OCI-LY7 (cell line): ENCODE measurements at regions not wholly inside any gene's neighbourhood (a gene's known extent, or its start where the extent isn't known, plus 50 kb on each side); places are given as distances from the start of the nearest gene placed in this dataset.

Experiments used
- BruUV-seq: library from RNA; stranded (reverse); fragments of 400-500 nt; replicated peaks from 2 replicates; lab custom pipeline; 2021; lab: Mats Ljungman, UMichigan
- CTCF ChIA-PET: fragments of 300-600 bp; sonication (Branson Sonifier 250); formaldehyde crosslinking; loops from one replicate; lab custom pipeline; 2022; ENCODE audit warnings: antibody characterized with exemption; ENCODE audit not compliant: unreplicated experiment; lab: Charles Lee
- POLR2A ChIA-PET: fragments of 300-600 bp; sonication (Branson Sonifier 250); formaldehyde crosslinking; loops from one replicate; lab custom pipeline; 2022; ENCODE audit warnings: antibody characterized with exemption; lab: Charles Lee
- DNase-seq: peaks from one replicate; pipeline ENCODE4 v3.0.0-alpha.2; 2015; ENCODE audit warnings: low spot score
- H2AFZ ChIP-seq: fragments of 200-600 bp; sonication (generic), shearing (Covaris generic); 2 replicates; pipeline ENCODE4 v1.6.1; 2014; ENCODE audit warnings: mild to moderate bottlenecking, antibody characterized with exemption, low read length, moderate library complexity
- H3K27ac ChIP-seq: fragments of 200-600 bp; sonication (generic); 2 replicates; pipeline ENCODE4 v1.5.1; 2014; ENCODE audit warnings: mixed run types, low read depth, mild to moderate bottlenecking, moderate library complexity, low read length, inconsistent platforms; ENCODE audit not compliant: poor library complexity, severe bottlenecking
- H3K36me3 ChIP-seq: fragments of 200-600 bp; sonication (generic); 2 replicates; pipeline ENCODE4 v1.6.1; 2014; ENCODE audit warnings: mild to moderate bottlenecking, antibody characterized with exemption, low read length, moderate library complexity, mixed read lengths; ENCODE audit not compliant: insufficient read depth
- H3K4me1 ChIP-seq: fragments of 200-600 bp; sonication (generic); 2 replicates; pipeline ENCODE4 v1.5.1; 2014; ENCODE audit warnings: mild to moderate bottlenecking, low read length; ENCODE audit not compliant: insufficient read depth, poor library complexity, severe bottlenecking
- H3K4me2 ChIP-seq: fragments of 200-600 bp; sonication (generic); 2 replicates; pipeline ENCODE4 v1.6.1; 2014; ENCODE audit warnings: mild to moderate bottlenecking, low read length
- H3K4me3 ChIP-seq: fragments of 200-600 bp; sonication (generic); 2 replicates; pipeline ENCODE4 v1.5.1; 2014; ENCODE audit warnings: mild to moderate bottlenecking, low read depth, low read length; ENCODE audit not compliant: poor library complexity, severe bottlenecking
- H3K79me2 ChIP-seq: fragments of 200-600 bp; sonication (generic); 2 replicates; pipeline ENCODE4 v1.6.1; 2016; ENCODE audit warnings: low read depth, mild to moderate bottlenecking, low read length, moderate library complexity, mixed read lengths; ENCODE audit not compliant: insufficient read depth
- H3K9me2 ChIP-seq: fragments of 200-600 bp; sonication (generic); 2 replicates; pipeline ENCODE4 v1.6.1; 2016; ENCODE audit warnings: mild to moderate bottlenecking, low read length, mixed read lengths; ENCODE audit not compliant: insufficient read depth
- H3K9me3 ChIP-seq: fragments of 200-600 bp; sonication (generic); 2 replicates; pipeline ENCODE4 v1.6.1; 2014; ENCODE audit warnings: mild to moderate bottlenecking, mixed run types, low read length, mixed read lengths
- H4K20me1 ChIP-seq: fragments of 200-600 bp; sonication (generic); 2 replicates; pipeline ENCODE4 v1.6.1; 2014; ENCODE audit warnings: mild to moderate bottlenecking, antibody characterized with exemption, low read length, moderate library complexity, mixed read lengths; ENCODE audit not compliant: insufficient read depth
- CTCF ChIP-seq: fragments of 200-600 bp; sonication (generic); conservative IDR thresholded peaks from 2 replicates; pipeline ENCODE4 v1.5.1; 2014; ENCODE audit warnings: mild to moderate bottlenecking, antibody characterized with exemption, low read length, moderate library complexity, mixed read lengths
- EZH2phosphoT487 ChIP-seq: fragments of 200-600 bp; sonication (generic); IDR thresholded peaks from 2 replicates; pipeline ENCODE4 v1.6.1; 2018; ENCODE audit warnings: low read depth, borderline replicate concordance, mild to moderate bottlenecking, mixed run types, antibody characterized with exemption, low read length, moderate library complexity, mixed read lengths
- intact Hi-C: fragments of 100-400 bp; cut with micrococcal nuclease; formaldehyde crosslinking; loops from one replicate; pipeline ENCODE4 v1.10.0; 2022; ENCODE audit not compliant: unreplicated experiment

- BruUV-seq: no TSS peak
- DNase-seq: no peak
- ChIA-PET CTCF (no interaction called here), POLR2A (no interaction called here)
- intact Hi-C loops: no loop called here
- Histone ChIP-seq H4K20me1 (no peaks in the 10 kb centered on the region), H3K9me2 (no peaks in the 10 kb centered on the region), H3K36me3 (no peaks in the 10 kb centered on the region), H3K4me1 (no peaks in the 10 kb centered on the region), H3K4me2 (no peak overlapping the region), H3K79me2 (no peaks in the 10 kb centered on the region), H3K27ac (no peak overlapping the region), H3K4me3 (no peak overlapping the region), H2AFZ (no peak overlapping the region), H3K9me3 (no peaks in the 10 kb centered on the region)
- no peak for TF ChIP-seq CTCF
- no peak for TF ChIP-seq EZH2phosphoT487
Measured at GRCh38 chr4:12447451-12447850, 1018.8 kb upstream of the HS3ST1 start.

- no peaks in the 10 kb centered on the region for H3K9me2 ChIP-seq
- no peaks in the 10 kb centered on the region for H3K4me1 ChIP-seq
- no peaks in the 10 kb centered on the region for H4K20me1 ChIP-seq
- POLR2A ChIA-PET: no interaction called here
- H3K9me3 ChIP-seq: no peaks in the 10 kb centered on the region
- no peak overlapping the region for H2AFZ ChIP-seq
- TF ChIP-seq EZH2phosphoT487 (no peak), CTCF (no peak)
- H3K27ac ChIP-seq: no peak overlapping the region
- intact Hi-C loops: no loop called here
- no peak overlapping the region for H3K4me3 ChIP-seq
- no peaks in the 10 kb centered on the region for H3K36me3 ChIP-seq
- DNase-seq: no peak
- BruUV-seq: no TSS peak
- CTCF ChIA-PET: no interaction called here
- no peaks in the 10 kb centered on the region for H3K79me2 ChIP-seq
- H3K4me2 ChIP-seq: no peak overlapping the region
Measured at GRCh38 chr4:12446657-12447185, 1018.0 kb upstream of the HS3ST1 start.

GRCh38 chr4:12446256-12446655 lies 1017.6 kb upstream of the HS3ST1 start:
- Histone ChIP-seq H3K27ac (no peak overlapping the region), H3K9me2 (no peaks in the 10 kb centered on the region), H3K36me3 (no peaks in the 10 kb centered on the region), H4K20me1 (no peaks in the 10 kb centered on the region), H3K4me1 (no peaks in the 10 kb centered on the region), H3K79me2 (no peaks in the 10 kb centered on the region), H3K9me3 (no peaks in the 10 kb centered on the region), H3K4me3 (no peak overlapping the region), H3K4me2 (no peak overlapping the region), H2AFZ (no peak overlapping the region)
- ChIA-PET CTCF (no interaction called here), POLR2A (no interaction called here)
- TF ChIP-seq EZH2phosphoT487 (no peak), CTCF (no peak)
- DNase-seq: no peak
- BruUV-seq: no TSS peak
- intact Hi-C loops: no loop called here
